B cell (primary cell): ENCODE measurements at regions not wholly inside any gene's neighbourhood (a gene's known extent, or its start where the extent isn't known, plus 50 kb on each side); places are given as distances from the start of the nearest gene placed in this dataset.

Experiments
- ATAC-seq: fragments of 200-7000 bp; cut with Tn5 transposase; one replicate; pipeline ENCODE4 v1.10.0; 2021; ENCODE audit warnings: low read depth, mild to moderate bottlenecking, moderate number of reproducible peaks, moderate library complexity
- CTCF ChIA-PET: fragments of 350-600 bp; sonication (Branson Sonifier 250); formaldehyde crosslinking; loops from one replicate; lab custom pipeline; 2021; ENCODE audit warnings: antibody characterized with exemption, inconsistent platforms; lab: Charles Lee
- POLR2A ChIA-PET: fragments of 350-600 bp; sonication (Branson Sonifier 250); formaldehyde crosslinking; loops from one replicate; lab custom pipeline; 2021; ENCODE audit warnings: antibody characterized with exemption; lab: Charles Lee
- DNase-seq: peaks from one replicate; pipeline ENCODE4 v3.0.0; 2013
- H2AFZ ChIP-seq: 2 replicates; pipeline ENCODE4 v1.6.1; 2012; ENCODE audit warnings: mild to moderate bottlenecking, low read depth, low read length; ENCODE audit not compliant: insufficient read depth, poor library complexity, severe bottlenecking
- H3K27ac ChIP-seq, 2 donors: 1 replicate in 1 of 2; 2 replicates in 1 of 2; pipeline ENCODE4 v1.5.1; 2012 to 2013; ENCODE audit warnings: low read length in 2 of 2, mild to moderate bottlenecking in 2 of 2, moderate library complexity in 1 of 2
- H3K27me3 ChIP-seq, 4 experiments: fragments of 200-600 bp in 1 of 4; sonication (generic) in 1 of 4; replicated peaks in 1 of 4; 1 replicate in 2 of 4; 2 replicates in 2 of 4; pipeline versions ENCODE4 v1.6.1 to v1.7.0; 2013 to 2016; ENCODE audit warnings: low read length in 3 of 4, mild to moderate bottlenecking in 2 of 4, mixed read lengths in 1 of 4, moderate library complexity in 1 of 4; ENCODE audit not compliant: insufficient read depth in 4 of 4, control insufficient read depth in 3 of 4; ENCODE audit errors: control extremely low read depth in 1 of 4
- H3K36me3 ChIP-seq, 2 experiments: replicated peaks in 1 of 2; 1 replicate in 1 of 2; 2 replicates in 1 of 2; pipeline versions ENCODE4 v1.6.1 to v1.7.1; 2013; ENCODE audit warnings: low read length in 1 of 2; ENCODE audit not compliant: insufficient read depth in 2 of 2, control insufficient read depth in 1 of 2; ENCODE audit errors: control extremely low read depth in 1 of 2, extremely low read depth in 1 of 2
- H3K4me1 ChIP-seq, 2 donors: fragments of 200-600 bp in 1 of 2; sonication (generic) in 1 of 2; 1 replicate in 1 of 2; 2 replicates in 1 of 2; pipeline versions ENCODE4 v1.5.1 to v1.6.1; 2013 to 2017; ENCODE audit warnings: low read length in 2 of 2; ENCODE audit not compliant: control insufficient read depth in 2 of 2, insufficient read depth in 2 of 2
- H3K4me2 ChIP-seq: replicated peaks from 2 replicates; pipeline ENCODE3; 2012; ENCODE audit warnings: mild to moderate bottlenecking, low read depth, low read length; ENCODE audit not compliant: poor library complexity, severe bottlenecking
- H3K4me3 ChIP-seq, 5 experiments: fragments of 200-600 bp in 1 of 5; sonication (generic) in 1 of 5; 1 replicate in 3 of 5; 2 replicates in 2 of 5; pipeline versions ENCODE4 v1.5.1 to v1.7.0; 2011 to 2016; ENCODE audit warnings: low read length in 4 of 5, mild to moderate bottlenecking in 4 of 5, low read depth in 2 of 5, control low read depth in 1 of 5, moderate library complexity in 1 of 5; ENCODE audit not compliant: insufficient read depth in 1 of 5; ENCODE audit errors: control extremely low read depth in 1 of 5, extremely low read depth in 1 of 5
- H3K79me2 ChIP-seq: fragments of 200-600 bp; sonication (generic); one replicate; pipeline ENCODE4 v1.6.0; 2016; ENCODE audit warnings: low read length; ENCODE audit not compliant: control insufficient read depth, insufficient read depth
- H3K9ac ChIP-seq: fragments of 200-600 bp; sonication (generic); 2 replicates; pipeline ENCODE4 v1.6.1; 2017; ENCODE audit warnings: mild to moderate bottlenecking, low read length, moderate library complexity
- H3K9me3 ChIP-seq, 3 donors: one replicate each; pipeline versions ENCODE4 v1.6.1 to v1.7.1; 2013; ENCODE audit warnings: low read length in 2 of 3; ENCODE audit not compliant: control insufficient read depth in 2 of 3, insufficient read depth in 1 of 3; ENCODE audit errors: control extremely low read depth in 1 of 3
- H4K20me1 ChIP-seq: 2 replicates; pipeline ENCODE4 v1.6.0; 2012; ENCODE audit warnings: mild to moderate bottlenecking, low read length; ENCODE audit not compliant: insufficient read depth, control insufficient read depth, poor library complexity, severe bottlenecking
- H3K27ac Mint-ChIP-seq: one replicate; pipeline ENCODE4 v1.8.0; 2021; ENCODE audit warnings: mixed read lengths
- H3K27me3 Mint-ChIP-seq: one replicate; pipeline ENCODE4 v1.8.0; 2021; ENCODE audit warnings: mixed read lengths
- H3K4me1 Mint-ChIP-seq: one replicate; pipeline ENCODE4 v1.8.0; 2021; ENCODE audit warnings: mixed read lengths
- H3K4me3 Mint-ChIP-seq: one replicate; pipeline ENCODE4 v1.8.0; 2021; ENCODE audit warnings: mixed read lengths
- H3K9me3 Mint-ChIP-seq: one replicate; pipeline ENCODE4 v1.8.0; 2022; ENCODE audit warnings: mixed read lengths; ENCODE audit not compliant: insufficient read depth
- EZH2 ChIP-seq: IDR thresholded peaks from 2 replicates; pipeline ENCODE4 v1.6.1; 2012; ENCODE audit warnings: borderline replicate concordance, low read depth, mild to moderate bottlenecking, moderate library complexity, low read length; ENCODE audit not compliant: insufficient read depth, poor library complexity, severe bottlenecking
- WGBS: methylation state at CpG from one replicate; pipeline ENCODE4 v1.1.5; 2013; ENCODE audit warnings: missing lambda C conversion rate; ENCODE audit not compliant: insufficient coverage; 5-methylcytosine and 5-hydroxymethylcytosine counted together
- intact Hi-C: fragments of 100-400 bp; cut with micrococcal nuclease; formaldehyde crosslinking; loops from one replicate; pipeline ENCODE4 v1.10.0; 2022
- TF ChIP-seq, protein P1 (sequence below): fragments of 200-600 bp; IDR thresholded peaks from one replicate; pipeline ENCODE4 v1.8.0; 2022; ENCODE audit warnings: antibody characterized with exemption, mild to moderate bottlenecking

DNA sequence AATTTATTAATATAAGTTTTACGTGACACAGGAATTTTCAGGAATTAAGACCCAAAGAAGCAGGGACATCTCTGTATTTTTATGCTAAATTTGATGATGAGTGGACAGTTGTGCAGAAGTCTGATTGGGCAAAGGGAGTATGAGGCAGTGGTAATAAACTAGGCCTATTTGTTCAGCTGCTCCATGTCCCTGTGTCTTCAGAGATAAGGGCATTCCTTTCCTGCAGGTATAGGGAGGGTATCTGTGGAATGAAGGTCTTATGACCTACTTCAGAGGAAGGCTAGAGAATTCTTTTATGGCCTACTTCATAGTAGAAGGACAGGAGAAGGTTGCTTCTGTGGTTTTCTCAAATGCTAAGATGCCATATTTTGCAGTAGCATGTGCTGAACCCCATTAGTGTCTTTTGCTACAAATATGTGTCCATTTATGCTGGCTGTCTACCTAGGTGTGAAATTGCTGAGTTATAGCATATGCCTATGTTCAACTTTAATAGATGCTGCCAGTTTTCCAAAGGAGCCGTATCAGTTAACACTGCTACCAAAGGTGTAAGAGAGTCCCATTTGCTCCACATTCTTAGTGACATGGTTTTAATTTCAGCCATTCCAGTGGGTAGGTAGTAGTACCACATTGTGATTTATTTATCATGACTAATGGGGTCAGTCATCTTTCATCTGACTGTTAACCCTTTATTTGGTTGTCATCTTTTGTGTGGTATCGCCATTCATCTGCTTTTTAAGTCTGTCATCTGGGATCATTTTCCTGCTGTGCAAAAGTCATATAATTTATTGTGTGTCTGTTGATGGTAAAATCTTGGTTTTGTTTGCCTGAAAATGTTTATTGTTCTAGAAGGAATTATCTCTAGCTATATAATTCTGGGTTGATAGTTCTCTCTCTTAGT lies 410.7 kb upstream of the RGS6 start:
- CTCF ChIA-PET = no interaction called here
- 100% methylated on average over 1 of the region's 3 CpGs for WGBS
- H3K9me3 Mint-ChIP-seq = no peaks in the 10 kb centered on the region
- Histone ChIP-seq H3K9ac (no peak overlapping the region), H3K79me2 (peaks cover 64% of the 10 kb centered on the region), H3K9me3 (peaks cover 0 to 3% (median 0%) of the 10 kb centered on the region in 3 donors), H3K27me3 (no peaks in the 10 kb centered on the region), H3K4me3 (no peak overlapping the region), H3K36me3 (peaks cover 2 to 3% of the 10 kb centered on the region in 2 experiments), H2AFZ (no peak overlapping the region), H3K4me1 (peaks cover 0 to 3% of the 10 kb centered on the region in 2 donors), H4K20me1 (peaks cover 23% of the 10 kb centered on the region), H3K27ac (no peak overlapping the region), H3K4me2 (no peak overlapping the region)
- no peaks in the 10 kb centered on the region for H3K27me3 Mint-ChIP-seq
- ATAC-seq (no peak), DNase-seq (no peak)
- TF ChIP-seq EZH2 = no peak
- TF ChIP-seq, protein P1, sequence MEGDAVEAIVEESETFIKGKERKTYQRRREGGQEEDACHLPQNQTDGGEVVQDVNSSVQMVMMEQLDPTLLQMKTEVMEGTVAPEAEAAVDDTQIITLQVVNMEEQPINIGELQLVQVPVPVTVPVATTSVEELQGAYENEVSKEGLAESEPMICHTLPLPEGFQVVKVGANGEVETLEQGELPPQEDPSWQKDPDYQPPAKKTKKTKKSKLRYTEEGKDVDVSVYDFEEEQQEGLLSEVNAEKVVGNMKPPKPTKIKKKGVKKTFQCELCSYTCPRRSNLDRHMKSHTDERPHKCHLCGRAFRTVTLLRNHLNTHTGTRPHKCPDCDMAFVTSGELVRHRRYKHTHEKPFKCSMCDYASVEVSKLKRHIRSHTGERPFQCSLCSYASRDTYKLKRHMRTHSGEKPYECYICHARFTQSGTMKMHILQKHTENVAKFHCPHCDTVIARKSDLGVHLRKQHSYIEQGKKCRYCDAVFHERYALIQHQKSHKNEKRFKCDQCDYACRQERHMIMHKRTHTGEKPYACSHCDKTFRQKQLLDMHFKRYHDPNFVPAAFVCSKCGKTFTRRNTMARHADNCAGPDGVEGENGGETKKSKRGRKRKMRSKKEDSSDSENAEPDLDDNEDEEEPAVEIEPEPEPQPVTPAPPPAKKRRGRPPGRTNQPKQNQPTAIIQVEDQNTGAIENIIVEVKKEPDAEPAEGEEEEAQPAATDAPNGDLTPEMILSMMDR = no peak
- intact Hi-C loops = no loop called here
- H3K27ac Mint-ChIP-seq = peak overlapping the region; percentile 6
- POLR2A ChIA-PET = no interaction called here
- H3K4me1 Mint-ChIP-seq = peaks cover 29% of the 10 kb centered on the region
- no peak overlapping the region for H3K4me3 Mint-ChIP-seq

DNA sequence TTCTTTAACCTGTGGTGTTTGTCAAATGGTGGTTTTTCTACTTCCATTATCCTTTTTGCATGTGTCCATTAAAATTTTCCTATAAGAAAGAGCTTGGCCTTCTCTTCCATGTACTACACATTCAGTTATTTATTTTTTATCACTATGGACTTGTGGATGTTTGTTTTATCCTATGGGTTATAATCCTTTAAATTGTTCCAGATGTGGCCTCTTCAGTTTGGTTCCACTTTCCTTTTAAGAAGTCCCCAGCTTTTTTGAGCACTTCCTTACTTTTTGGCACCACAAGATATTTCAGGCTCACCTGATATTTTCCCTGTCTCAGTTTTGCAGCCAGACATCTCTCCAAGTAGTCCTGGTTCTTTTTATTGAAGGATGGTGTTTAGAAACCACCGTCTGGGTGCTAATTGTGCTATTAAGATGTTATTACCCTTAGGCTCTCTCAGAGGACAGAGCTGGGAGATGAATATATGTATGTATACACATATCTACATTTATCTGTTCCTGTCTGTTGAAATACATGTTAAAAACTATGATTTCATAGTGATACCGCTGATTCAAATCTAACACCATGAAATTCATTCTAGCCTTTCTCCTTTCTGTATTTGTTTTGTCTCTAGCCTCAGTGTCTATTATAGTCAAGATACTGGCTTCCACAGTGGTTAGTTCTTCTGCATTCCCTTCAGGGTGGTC lies 408.5 kb upstream of the RGS6 start:
- Histone ChIP-seq H3K27me3 (no peaks in the 10 kb centered on the region), H2AFZ (no peak overlapping the region), H3K4me1 (peaks cover 0 to 3% of the 10 kb centered on the region in 2 donors), H3K36me3 (peaks cover 0 to 3% of the 10 kb centered on the region in 2 experiments), H4K20me1 (peaks cover 30% of the 10 kb centered on the region), H3K4me3 (no peak overlapping the region), H3K27ac (no peak overlapping the region), H3K9me3 (no peaks in the 10 kb centered on the region), H3K4me2 (no peak overlapping the region), H3K79me2 (peaks cover 73% of the 10 kb centered on the region), H3K9ac (no peak overlapping the region)
- ChIA-PET CTCF (no interaction called here), POLR2A (no interaction called here)
- Mint-ChIP-seq H3K4me1 (peaks cover 29% of the 10 kb centered on the region), H3K4me3 (no peak overlapping the region), H3K9me3 (no peaks in the 10 kb centered on the region), H3K27ac (peak overlapping the region; percentile 28), H3K27me3 (no peaks in the 10 kb centered on the region)
- intact Hi-C loops = no loop called here
- no peak for ATAC-seq
- DNase-seq = no peak
- no CpG with 5 or more reads among the region's 2 CpGs for whole genome bisulfite sequencing
- TF ChIP-seq, protein P1 = no peak
- TF ChIP-seq EZH2 = no peak
